GM21717 (cell line): ENCODE measurements at regions not wholly inside any gene's neighbourhood (a gene's known extent, or its start where the extent isn't known, plus 50 kb on each side); places are given as distances from the start of the nearest gene placed in this dataset.
"Not testable (repeated sequence)": the region's sequence is repeated elsewhere in the genome, so short reads cannot be mapped to it uniquely, and the experiment has no call there.

ENCODE experiments used
- ATAC-seq: cut with Tn5 transposase; IDR thresholded peaks from one replicate; pipeline ENCODE4 v1.9.1; 2021; ENCODE audit warnings: mild to moderate bottlenecking, moderate library complexity; ENCODE audit not compliant: unreplicated experiment

DNA sequence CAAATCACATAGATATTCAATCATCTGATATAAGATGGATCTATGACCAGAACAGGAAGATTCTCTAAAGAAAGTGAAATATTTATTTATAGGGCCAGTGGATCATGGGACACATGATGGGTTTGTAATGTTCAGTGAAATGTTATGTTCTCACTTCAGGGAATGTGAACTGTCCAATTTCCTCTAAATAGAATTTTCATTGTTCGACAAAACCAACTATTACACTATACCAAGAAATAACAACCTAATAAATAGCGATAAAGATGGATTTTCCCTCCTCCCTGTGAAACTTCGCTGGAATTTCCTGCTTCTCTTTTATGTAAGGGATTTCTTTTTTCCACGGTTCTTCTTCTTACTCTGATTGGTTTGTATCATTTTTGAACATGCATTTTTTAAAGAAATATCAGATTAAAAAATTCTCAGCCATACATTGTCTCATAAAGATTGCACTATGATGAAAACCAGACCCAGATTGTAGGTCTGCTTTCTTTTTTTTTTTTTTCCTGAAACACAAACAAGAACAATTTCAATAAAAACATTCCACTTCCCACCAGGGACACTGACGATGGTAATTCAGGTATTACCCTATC lies 139.8 kb upstream of the ZEB1 start:
- no peak for ATAC-seq

- ATAC-seq, result no peak
Measured at GRCh38 chr10:31186225-31187000, 132.6 kb upstream of the ZEB1 start.

GRCh38 chr10:31187182-31187581 lies 131.8 kb upstream of the ZEB1 start:
- no peak for ATAC-seq

DNA sequence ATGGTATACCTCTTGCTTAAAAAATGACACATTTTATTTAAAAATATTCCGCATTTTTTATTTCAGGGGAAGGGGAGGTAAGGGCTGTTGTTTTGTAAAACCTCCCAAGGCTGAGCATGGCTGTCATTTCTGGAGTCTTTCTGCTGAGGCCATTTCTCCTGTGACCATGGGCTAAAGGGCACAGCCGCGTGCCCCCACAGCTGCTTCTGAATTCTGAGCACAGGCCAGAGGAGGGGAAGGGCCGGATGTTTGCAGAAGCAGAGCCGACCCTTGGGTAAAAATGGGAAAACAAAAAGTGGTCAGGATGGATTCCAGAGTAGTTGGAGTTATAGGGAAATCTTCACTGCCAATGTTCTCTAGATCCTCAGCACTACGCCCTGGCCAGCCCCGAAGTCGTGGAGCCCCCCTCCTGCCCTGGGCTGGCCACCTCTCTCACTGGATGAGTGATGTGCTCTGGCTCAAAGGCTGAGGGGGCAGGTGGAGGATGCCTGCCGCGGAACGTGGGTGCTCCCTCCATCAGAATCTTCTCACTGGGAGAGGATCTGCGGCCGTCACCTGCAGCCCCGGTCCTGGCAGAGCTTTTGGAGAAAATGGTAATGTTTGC lies 131.3 kb upstream of the ZEB1 start:
- ATAC-seq, result no peak

DNA sequence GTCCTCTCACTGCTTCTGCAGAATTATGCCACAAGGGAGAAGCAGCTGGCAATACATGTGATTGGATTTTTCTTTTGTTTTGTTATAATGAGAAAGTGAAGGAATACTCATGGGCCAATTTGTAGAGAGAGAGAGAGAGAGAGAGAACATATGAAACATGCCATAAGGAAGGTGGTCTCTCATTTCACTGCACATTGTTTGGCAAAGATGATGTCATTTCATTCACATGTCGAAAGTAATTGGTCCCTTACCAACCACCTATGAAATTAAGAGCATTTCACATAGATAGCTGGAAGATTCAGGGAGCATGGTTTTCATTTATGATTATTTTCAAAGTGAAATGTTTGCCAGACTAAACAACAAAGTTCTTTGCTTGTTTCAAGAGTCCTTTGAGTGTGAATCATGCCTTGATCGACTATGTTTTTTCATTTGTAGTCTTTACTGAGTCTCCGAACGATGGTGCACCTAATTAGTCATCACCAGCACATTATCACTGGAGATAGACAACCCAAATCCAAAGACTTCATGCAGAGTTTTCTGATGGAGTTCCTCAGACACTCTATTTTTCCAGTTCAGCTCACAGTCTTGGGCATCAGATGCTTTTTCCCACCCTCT lies 130.1 kb upstream of the ZEB1 start:
- no peak for ATAC-seq

DNA sequence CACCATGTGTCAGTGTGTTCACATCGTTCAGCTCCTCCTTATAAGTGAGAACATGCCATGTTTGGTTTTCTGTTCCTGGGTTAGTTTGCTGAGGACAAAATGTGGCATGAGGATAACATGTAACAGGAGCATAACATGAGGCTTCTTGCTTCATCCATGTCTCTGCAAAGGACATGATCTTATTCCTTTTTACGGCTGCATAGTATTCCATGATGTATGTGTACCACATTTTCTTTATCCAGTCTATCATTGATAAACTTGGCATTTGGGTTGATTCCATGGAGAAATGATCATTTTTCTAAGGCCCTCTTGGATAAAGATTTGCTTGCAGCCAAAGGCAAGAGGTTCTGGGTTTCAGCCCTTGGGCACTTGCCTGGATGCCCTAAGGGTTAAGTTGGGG lies 128.5 kb upstream of the ZEB1 start:
- no peak for ATAC-seq

- ATAC-seq, result no peak
Measured at GRCh38 chr10:31192475-31192874, 126.5 kb upstream of the ZEB1 start.

GRCh38 chr10:31194986-31195385 lies 124.0 kb upstream of the ZEB1 start:
- ATAC-seq, result no peak

DNA sequence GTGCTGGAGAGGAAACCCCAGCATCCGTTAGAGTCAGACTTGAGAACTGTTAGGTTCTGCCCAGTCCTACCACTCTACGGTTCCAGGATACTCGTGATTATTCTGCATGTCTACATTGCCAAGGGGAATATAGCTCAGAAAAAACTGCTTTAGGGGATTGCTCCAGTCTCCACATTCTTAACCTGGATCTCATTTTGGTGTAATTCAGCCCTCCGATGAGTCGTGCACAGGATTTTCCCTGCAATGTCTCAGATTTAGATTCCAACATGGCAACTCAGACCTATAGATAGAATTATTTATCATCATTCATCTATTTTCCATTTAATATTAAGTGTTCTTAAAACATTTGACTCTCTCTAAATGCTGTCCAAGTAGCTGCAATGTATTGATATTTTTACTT lies 121.1 kb upstream of the ZEB1 start:
- ATAC-seq, result no peak

- ATAC-seq, result no peak
Measured at GRCh38 chr10:31204090-31204489, 114.9 kb upstream of the ZEB1 start.

GRCh38 chr10:31207636-31208035 lies 111.4 kb upstream of the ZEB1 start:
- no peak for ATAC-seq

- ATAC-seq, result no peak
Measured at GRCh38 chr10:31209478-31209877, 109.5 kb upstream of the ZEB1 start.

GRCh38 chr10:31210190-31210589 lies 108.8 kb upstream of the ZEB1 start:
- no peak for ATAC-seq

DNA sequence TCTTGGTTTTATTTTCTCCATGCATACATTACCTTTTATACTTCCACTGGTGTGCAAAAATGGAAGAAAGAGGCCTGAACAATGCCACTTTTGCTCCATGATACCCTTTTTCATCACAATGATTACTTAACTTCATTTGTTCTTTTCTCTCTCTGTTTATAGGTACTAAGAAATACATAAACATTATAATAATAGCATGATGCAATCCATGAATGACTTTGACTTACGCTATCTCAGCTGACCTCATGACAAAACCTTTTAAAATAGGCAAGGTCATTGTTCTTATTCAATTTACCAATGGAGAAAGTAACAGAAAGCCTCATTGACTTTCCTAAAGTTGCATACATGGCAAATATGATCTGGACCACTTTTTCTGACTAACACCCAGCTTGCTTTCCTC lies 105.1 kb upstream of the ZEB1 start:
- no peak for ATAC-seq

DNA sequence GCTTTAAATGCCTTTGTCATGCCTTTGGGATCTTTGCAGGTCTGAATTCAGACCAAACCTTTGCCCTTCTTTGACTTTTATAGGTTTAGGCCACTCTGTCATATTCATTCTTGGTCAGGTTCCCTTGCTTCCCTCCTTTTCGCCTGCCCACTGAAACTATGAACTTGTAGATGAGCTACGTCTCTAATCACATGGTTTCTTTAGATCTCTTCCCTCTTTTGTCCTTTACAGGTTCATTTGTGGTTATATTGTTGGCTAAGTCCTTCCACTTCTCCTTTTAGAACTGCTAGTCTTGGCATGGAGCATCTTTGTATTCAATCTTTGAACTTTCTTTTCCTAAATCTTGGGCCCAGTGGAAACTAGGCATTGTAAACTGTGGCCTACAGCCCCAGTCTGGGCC lies 104.0 kb upstream of the ZEB1 start:
- no peak for ATAC-seq

DNA sequence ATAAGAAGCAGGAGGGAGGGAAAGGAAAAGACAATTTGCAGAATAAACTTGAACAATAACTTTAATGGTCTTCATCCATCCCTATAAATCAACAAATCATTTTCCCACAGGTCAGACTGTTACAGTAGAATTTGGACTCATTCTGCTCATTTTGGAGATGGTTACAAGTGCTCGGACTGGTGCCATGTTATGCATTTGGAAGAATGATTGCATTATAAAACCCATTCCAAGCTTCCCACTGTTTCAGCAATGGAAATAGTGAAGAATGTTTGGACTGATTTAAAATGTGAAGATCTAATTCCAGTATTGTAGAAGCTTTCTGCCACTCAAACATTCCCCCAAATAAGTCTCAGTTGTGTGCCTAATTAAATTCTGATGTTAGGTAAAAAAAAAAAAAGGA lies 99.7 kb upstream of the ZEB1 start:
- ATAC-seq, result no peak

DNA sequence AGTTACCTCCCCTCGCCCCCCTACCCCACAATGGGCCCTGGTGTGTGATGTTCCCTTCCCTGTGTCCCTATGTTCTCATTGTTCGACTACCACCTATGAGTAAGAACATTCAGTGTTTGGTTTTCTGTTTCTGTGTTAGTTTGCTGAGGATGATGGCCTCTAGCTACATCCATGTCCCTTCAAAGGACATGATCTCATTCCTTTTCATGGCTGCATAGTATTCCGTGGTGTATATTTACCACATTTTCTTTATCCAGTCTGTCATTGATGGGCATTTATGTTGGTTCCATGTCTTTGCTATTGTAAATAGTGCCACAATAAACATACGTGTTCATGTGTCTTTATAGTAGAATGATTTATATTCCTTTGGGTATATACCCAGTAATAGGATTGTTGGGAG lies 90.2 kb upstream of the ZEB1 start:
- not testable (repeated sequence) for ATAC-seq

GRCh38 chr10:31239961-31240360 lies 79.1 kb upstream of the ZEB1 start:
- no peak for ATAC-seq

DNA sequence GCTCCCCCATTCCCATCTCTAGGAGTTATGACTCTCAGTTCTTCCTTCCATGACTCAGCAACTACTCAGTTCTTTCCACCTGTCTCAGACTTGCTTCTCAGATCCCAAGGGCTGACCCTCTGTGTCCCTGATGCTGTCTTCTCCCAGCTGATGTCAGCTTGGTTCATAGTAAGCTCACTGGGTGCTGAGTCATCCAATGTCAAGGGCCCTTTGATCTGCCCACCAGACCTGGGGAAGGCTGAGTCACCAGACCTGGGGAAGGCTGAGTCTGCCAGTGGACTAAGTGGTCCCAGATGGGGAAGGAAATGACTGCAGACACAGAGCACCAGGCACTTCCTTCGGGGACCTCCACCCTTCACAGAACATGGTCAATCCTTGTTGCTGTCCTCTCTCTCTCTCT lies 76.1 kb upstream of the ZEB1 start:
- ATAC-seq, result no peak

DNA sequence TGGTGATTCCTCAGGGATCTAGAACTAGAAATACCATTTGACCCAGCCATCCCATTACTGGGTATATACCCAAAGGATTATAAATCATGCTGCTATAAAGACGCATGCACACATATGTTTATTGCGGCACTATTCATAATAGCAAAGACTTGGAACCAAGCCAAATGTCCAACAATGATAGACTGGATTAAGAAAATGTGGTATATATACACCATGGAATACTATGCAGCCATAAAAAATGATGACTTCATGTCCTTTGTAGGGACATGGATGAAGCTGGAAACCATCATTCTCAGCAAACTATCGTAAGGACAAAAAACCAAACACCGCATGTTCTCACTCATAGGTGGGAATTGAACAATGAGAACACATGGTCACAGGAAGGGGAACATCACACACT lies 67.9 kb upstream of the ZEB1 start:
- ATAC-seq, result not testable (repeated sequence)

GRCh38 chr10:31253237-31253636 lies 65.8 kb upstream of the ZEB1 start:
- no peak for ATAC-seq
